ENCODE measurements at regions not wholly inside any gene's neighbourhood (a gene's known extent, or its start where the extent isn't known, plus 50 kb on each side); places are given as distances from the start of the nearest gene placed in this dataset.

DNA sequence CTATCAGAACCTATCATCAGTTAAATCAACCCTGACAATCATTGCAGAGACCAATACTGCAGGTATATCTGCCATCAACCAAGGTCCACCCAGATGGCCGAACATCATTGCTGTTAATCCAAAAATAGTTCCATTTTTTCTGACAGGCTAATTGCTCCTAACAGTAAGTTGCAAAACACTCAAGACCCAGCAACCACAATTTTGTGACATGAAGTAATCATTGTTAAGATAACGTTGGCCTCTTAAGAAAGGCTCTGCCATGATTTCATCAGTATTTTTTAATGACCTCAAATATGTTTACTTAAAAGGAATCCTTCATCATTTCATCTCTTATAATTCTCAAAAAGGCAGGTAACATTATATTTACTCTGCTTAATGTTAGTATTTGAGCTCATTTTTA lies 553.4 kb upstream of the POM121L12 start:
- TF ChIP-seq, protein P1, sequence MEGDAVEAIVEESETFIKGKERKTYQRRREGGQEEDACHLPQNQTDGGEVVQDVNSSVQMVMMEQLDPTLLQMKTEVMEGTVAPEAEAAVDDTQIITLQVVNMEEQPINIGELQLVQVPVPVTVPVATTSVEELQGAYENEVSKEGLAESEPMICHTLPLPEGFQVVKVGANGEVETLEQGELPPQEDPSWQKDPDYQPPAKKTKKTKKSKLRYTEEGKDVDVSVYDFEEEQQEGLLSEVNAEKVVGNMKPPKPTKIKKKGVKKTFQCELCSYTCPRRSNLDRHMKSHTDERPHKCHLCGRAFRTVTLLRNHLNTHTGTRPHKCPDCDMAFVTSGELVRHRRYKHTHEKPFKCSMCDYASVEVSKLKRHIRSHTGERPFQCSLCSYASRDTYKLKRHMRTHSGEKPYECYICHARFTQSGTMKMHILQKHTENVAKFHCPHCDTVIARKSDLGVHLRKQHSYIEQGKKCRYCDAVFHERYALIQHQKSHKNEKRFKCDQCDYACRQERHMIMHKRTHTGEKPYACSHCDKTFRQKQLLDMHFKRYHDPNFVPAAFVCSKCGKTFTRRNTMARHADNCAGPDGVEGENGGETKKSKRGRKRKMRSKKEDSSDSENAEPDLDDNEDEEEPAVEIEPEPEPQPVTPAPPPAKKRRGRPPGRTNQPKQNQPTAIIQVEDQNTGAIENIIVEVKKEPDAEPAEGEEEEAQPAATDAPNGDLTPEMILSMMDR (tag by site-specific recombination; IDR thresholded peaks at IDR 0.05) = no peak
- TF ChIP-seq, protein P2, sequence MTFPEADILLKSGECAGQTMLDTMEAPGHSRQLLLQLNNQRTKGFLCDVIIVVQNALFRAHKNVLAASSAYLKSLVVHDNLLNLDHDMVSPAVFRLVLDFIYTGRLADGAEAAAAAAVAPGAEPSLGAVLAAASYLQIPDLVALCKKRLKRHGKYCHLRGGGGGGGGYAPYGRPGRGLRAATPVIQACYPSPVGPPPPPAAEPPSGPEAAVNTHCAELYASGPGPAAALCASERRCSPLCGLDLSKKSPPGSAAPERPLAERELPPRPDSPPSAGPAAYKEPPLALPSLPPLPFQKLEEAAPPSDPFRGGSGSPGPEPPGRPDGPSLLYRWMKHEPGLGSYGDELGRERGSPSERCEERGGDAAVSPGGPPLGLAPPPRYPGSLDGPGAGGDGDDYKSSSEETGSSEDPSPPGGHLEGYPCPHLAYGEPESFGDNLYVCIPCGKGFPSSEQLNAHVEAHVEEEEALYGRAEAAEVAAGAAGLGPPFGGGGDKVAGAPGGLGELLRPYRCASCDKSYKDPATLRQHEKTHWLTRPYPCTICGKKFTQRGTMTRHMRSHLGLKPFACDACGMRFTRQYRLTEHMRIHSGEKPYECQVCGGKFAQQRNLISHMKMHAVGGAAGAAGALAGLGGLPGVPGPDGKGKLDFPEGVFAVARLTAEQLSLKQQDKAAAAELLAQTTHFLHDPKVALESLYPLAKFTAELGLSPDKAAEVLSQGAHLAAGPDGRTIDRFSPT (tag by site-specific recombination; IDR thresholded peaks at IDR 0.05) = no peak
- no peak for TF ChIP-seq KLF10 (tag by site-specific recombination; IDR thresholded peaks at IDR 0.05)

Measured in HEK293 (cell line).